Hepatocyte (in vitro differentiated cells): ENCODE measurements at regions not wholly inside any gene's neighbourhood (a gene's known extent, or its start where the extent isn't known, plus 50 kb on each side); places are given as distances from the start of the nearest gene placed in this dataset.

Experiments used
- DNase-seq: peaks from one replicate; pipeline ENCODE4 v3.0.0-alpha.2; 2016; ENCODE audit warnings: low spot score
- H2AFZ ChIP-seq: fragments of 200-600 bp; sonication (generic); 2 replicates; pipeline ENCODE4 v1.6.0; 2016; ENCODE audit warnings: antibody characterized with exemption, mild to moderate bottlenecking
- H3K27ac ChIP-seq: fragments of 200-600 bp; sonication (generic); 2 replicates; pipeline ENCODE4 v1.5.1; 2016; ENCODE audit warnings: mild to moderate bottlenecking
- H3K27me3 ChIP-seq: fragments of 200-600 bp; sonication (generic); 2 replicates; pipeline ENCODE4 v1.6.1; 2016
- H3K36me3 ChIP-seq: fragments of 200-600 bp; sonication (generic); replicated peaks from 2 replicates; pipeline ENCODE4 v1.5.1; 2016; ENCODE audit warnings: low read depth; ENCODE audit not compliant: insufficient read depth
- H3K4me1 ChIP-seq: fragments of 200-600 bp; sonication (generic); 2 replicates; pipeline ENCODE4 v1.5.1; 2016; ENCODE audit warnings: mild to moderate bottlenecking, moderate library complexity; ENCODE audit not compliant: insufficient read depth
- H3K4me2 ChIP-seq: fragments of 200-600 bp; sonication (generic); 2 replicates; pipeline ENCODE4 v1.6.0; 2016
- H3K4me3 ChIP-seq: fragments of 200-600 bp; sonication (generic); 2 replicates; pipeline ENCODE4 v1.5.1; 2016; ENCODE audit warnings: mild to moderate bottlenecking
- H3K79me2 ChIP-seq: fragments of 200-600 bp; sonication (generic); 2 replicates; pipeline ENCODE4 v1.6.0; 2017; ENCODE audit warnings: mild to moderate bottlenecking
- H3K9me2 ChIP-seq: fragments of 200-600 bp; sonication (generic); replicated peaks from 2 replicates; pipeline ENCODE4 v1.6.0; 2017; ENCODE audit warnings: mild to moderate bottlenecking; ENCODE audit not compliant: insufficient read depth
- H3K9me3 ChIP-seq: fragments of 200-600 bp; sonication (generic); 2 replicates; pipeline ENCODE4 v1.5.1; 2016; ENCODE audit warnings: low read depth, mild to moderate bottlenecking
- H4K20me1 ChIP-seq: fragments of 200-600 bp; sonication (generic); 2 replicates; pipeline ENCODE4 v1.6.0; 2016; ENCODE audit warnings: mild to moderate bottlenecking; ENCODE audit not compliant: insufficient read depth, poor library complexity, severe bottlenecking
- CTCF ChIP-seq: fragments of 200-600 bp; sonication (generic); IDR thresholded peaks from 2 replicates; pipeline ENCODE4 v1.5.1; 2016; ENCODE audit warnings: antibody characterized with exemption, mild to moderate bottlenecking; ENCODE audit not compliant: poor library complexity
- EZH2 ChIP-seq: fragments of 200-600 bp; sonication (generic); IDR thresholded peaks from 2 replicates; pipeline ENCODE4 v1.6.1; 2016; ENCODE audit warnings: antibody characterized with exemption, mild to moderate bottlenecking, borderline replicate concordance
- EZH2phosphoT487 ChIP-seq: fragments of 200-600 bp; sonication (generic); IDR thresholded peaks from one replicate; pipeline ENCODE4 v1.6.1; 2018; ENCODE audit warnings: antibody characterized with exemption, mild to moderate bottlenecking, low read depth, moderate library complexity; ENCODE audit not compliant: unreplicated experiment, severe bottlenecking
- WGBS: methylation state at CpG from one replicate; pipeline ENCODE4 v1.1.6; 2016; ENCODE audit warnings: low lambda C conversion rate; ENCODE audit errors: missing lambda C conversion rate; 5-methylcytosine and 5-hydroxymethylcytosine counted together

GRCh38 chr16:6091021-6091420 is 993.4 kb upstream of the EEF2KMT start:
- Histone ChIP-seq H3K4me1 (no peaks in the 10 kb centered on the region), H2AFZ (no peak overlapping the region), H3K4me3 (no peak overlapping the region), H3K27me3 (no peaks in the 10 kb centered on the region), H3K9me3 (no peaks in the 10 kb centered on the region), H3K79me2 (no peaks in the 10 kb centered on the region), H3K27ac (no peak overlapping the region), H3K9me2 (no peaks in the 10 kb centered on the region), H3K36me3 (no peaks in the 10 kb centered on the region), H3K4me2 (no peak overlapping the region), H4K20me1 (no peaks in the 10 kb centered on the region)
- no peak for TF ChIP-seq CTCF
- WGBS = 87% methylated on average over 3 of the region's 3 CpGs
- no peak for DNase-seq

- H3K9me3 ChIP-seq = no peaks in the 10 kb centered on the region
- no peaks in the 10 kb centered on the region for H3K36me3 ChIP-seq
- H4K20me1 ChIP-seq = no peaks in the 10 kb centered on the region
- WGBS = 50% methylated on average over 5 of the region's 5 CpGs
- no peaks in the 10 kb centered on the region for H3K79me2 ChIP-seq
- DNase-seq = peak; percentile 46
- H3K9me2 ChIP-seq = no peaks in the 10 kb centered on the region
- no peak for TF ChIP-seq EZH2
- peak; percentile 70 for TF ChIP-seq CTCF
- TF ChIP-seq EZH2phosphoT487 = no peak
- H3K27ac ChIP-seq = no peak overlapping the region
- no peak overlapping the region for H2AFZ ChIP-seq
- no peak overlapping the region for H3K4me3 ChIP-seq
- H3K27me3 ChIP-seq = no peaks in the 10 kb centered on the region
- no peaks in the 10 kb centered on the region for H3K4me1 ChIP-seq
- no peak overlapping the region for H3K4me2 ChIP-seq
These were observed 983.9 kb upstream of the EEF2KMT start for GRCh38 chr16:6081320-6081976.

- TF ChIP-seq EZH2 = no peak
- TF ChIP-seq CTCF = no peak
- no peak for TF ChIP-seq EZH2phosphoT487
- Histone ChIP-seq H3K36me3 (no peaks in the 10 kb centered on the region), H4K20me1 (no peaks in the 10 kb centered on the region), H2AFZ (no peak overlapping the region), H3K27me3 (no peaks in the 10 kb centered on the region), H3K4me3 (no peak overlapping the region), H3K9me2 (no peaks in the 10 kb centered on the region), H3K9me3 (no peaks in the 10 kb centered on the region), H3K27ac (no peak overlapping the region), H3K4me1 (no peaks in the 10 kb centered on the region), H3K79me2 (no peaks in the 10 kb centered on the region), H3K4me2 (no peak overlapping the region)
- 77% methylated on average over 2 of the region's 2 CpGs for WGBS
- DNase-seq = no peak
These were observed 979.0 kb upstream of the EEF2KMT start for GRCh38 chr16:6076631-6077030.

- Histone ChIP-seq H3K4me1 (no peaks in the 10 kb centered on the region), H3K4me3 (no peak overlapping the region), H3K27ac (no peak overlapping the region), H3K36me3 (no peaks in the 10 kb centered on the region), H3K9me3 (no peaks in the 10 kb centered on the region), H3K79me2 (no peaks in the 10 kb centered on the region), H2AFZ (no peak overlapping the region), H3K4me2 (no peak overlapping the region), H4K20me1 (no peaks in the 10 kb centered on the region), H3K9me2 (no peaks in the 10 kb centered on the region), H3K27me3 (no peaks in the 10 kb centered on the region)
- no peak for DNase-seq
- 56% methylated on average over 4 of the region's 4 CpGs for WGBS
- no peak for TF ChIP-seq CTCF
- no peak for TF ChIP-seq EZH2
- no peak for TF ChIP-seq EZH2phosphoT487
These were observed 970.5 kb upstream of the EEF2KMT start for GRCh38 chr16:6068063-6068462.
